PC-3 (cell line): ENCODE measurements at regions not wholly inside any gene's neighbourhood (a gene's known extent, or its start where the extent isn't known, plus 50 kb on each side); places are given as distances from the start of the nearest gene placed in this dataset.

Experiments
- ATAC-seq: fragments of 200-7000 bp; cut with Tn5 transposase; 2 replicates; pipeline ENCODE4 v1.9.1; 2020; ENCODE audit warnings: mild to moderate bottlenecking, moderate library complexity
- BruUV-seq: library from RNA; stranded (reverse); fragments of 400-500 nt; replicated peaks from 2 replicates; lab custom pipeline; 2021; lab: Mats Ljungman, UMichigan
- CTCF ChIA-PET: fragments of 300-600 bp; sonication (Branson Sonifier 250); formaldehyde crosslinking; loops from one replicate; lab custom pipeline; 2022; ENCODE audit warnings: antibody characterized with exemption; lab: Charles Lee
- POLR2A ChIA-PET: fragments of 300-600 bp; sonication (Branson Sonifier 250); formaldehyde crosslinking; loops from one replicate; lab custom pipeline; 2022; ENCODE audit warnings: antibody characterized with exemption; ENCODE audit not compliant: unreplicated experiment; lab: Charles Lee
- DNase-seq: peaks from one replicate; pipeline ENCODE4 v3.0.0-alpha.2; 2015
- H2AFZ ChIP-seq: fragments of 300-600 bp; sonication (generic); 2 replicates; pipeline ENCODE4 v1.6.0; 2016; ENCODE audit warnings: antibody characterized with exemption, low read length
- H3F3A ChIP-seq: fragments of 300-600 bp; sonication (generic); one replicate; pipeline ENCODE4 v1.6.0; 2017; ENCODE audit warnings: antibody characterized with exemption, low read length, control low read depth, mild to moderate bottlenecking; ENCODE audit not compliant: unreplicated experiment
- H3K27ac ChIP-seq: fragments of 300-600 bp; sonication (generic); 2 replicates; pipeline ENCODE4 v1.5.1; 2016; ENCODE audit warnings: mild to moderate bottlenecking, low read length
- H3K27me3 ChIP-seq: fragments of 300-600 bp; sonication (generic); 2 replicates; pipeline ENCODE4 v1.6.1; 2016; ENCODE audit warnings: low read length, mixed read lengths
- H3K36me3 ChIP-seq: fragments of 300-600 bp; sonication (generic); 2 replicates; pipeline ENCODE4 v1.6.1; 2016; ENCODE audit warnings: low read depth, mixed run types, low read length, mixed read lengths
- H3K4me1 ChIP-seq: fragments of 300-600 bp; sonication (generic); 2 replicates; pipeline ENCODE4 v1.5.1; 2016; ENCODE audit warnings: low read length; ENCODE audit not compliant: insufficient read depth
- H3K4me2 ChIP-seq: fragments of 300-600 bp; sonication (generic); 2 replicates; pipeline ENCODE4 v1.6.0; 2016; ENCODE audit warnings: low read length
- H3K4me3 ChIP-seq: fragments of 300-600 bp; sonication (generic); 2 replicates; pipeline ENCODE4 v1.5.1; 2016; ENCODE audit warnings: mild to moderate bottlenecking, low read length, mixed read lengths
- H3K79me2 ChIP-seq: fragments of 300-600 bp; sonication (generic); 2 replicates; pipeline ENCODE4 v1.6.1; 2017; ENCODE audit warnings: low read length, mixed read lengths
- H3K9ac ChIP-seq: fragments of 300-600 bp; sonication (generic); 2 replicates; pipeline ENCODE4 v1.6.0; 2016; ENCODE audit warnings: mild to moderate bottlenecking, low read length
- H3K9me2 ChIP-seq: fragments of 300-600 bp; sonication (generic); replicated peaks from 2 replicates; pipeline ENCODE4 v1.6.1; 2016; ENCODE audit warnings: mixed run types, low read length, mixed read lengths
- H3K9me3 ChIP-seq: fragments of 300-600 bp; sonication (generic); 2 replicates; pipeline ENCODE4 v1.6.1; 2016; ENCODE audit warnings: low read length, mixed read lengths
- H4K20me1 ChIP-seq: fragments of 300-600 bp; sonication (generic); 2 replicates; pipeline ENCODE4 v1.6.1; 2016; ENCODE audit warnings: low read length, mixed read lengths
- CTCF ChIP-seq: fragments of 300-600 bp; sonication (generic); conservative IDR thresholded peaks from 2 replicates; pipeline ENCODE4 v1.5.1; 2017; ENCODE audit warnings: antibody characterized with exemption, low read depth, mild to moderate bottlenecking, low read length
- EZH2 ChIP-seq: fragments of 300-600 bp; sonication (generic); IDR thresholded peaks from one replicate; pipeline ENCODE4 v1.6.1; 2017; ENCODE audit warnings: antibody characterized with exemption, mild to moderate bottlenecking, low read length; ENCODE audit not compliant: unreplicated experiment
- EZH2phosphoT487 ChIP-seq: fragments of 300-600 bp; sonication (generic); IDR thresholded peaks from 2 replicates; pipeline ENCODE4 v1.6.1; 2018; ENCODE audit warnings: mild to moderate bottlenecking, antibody characterized with exemption, low read length, borderline replicate concordance
- intact Hi-C: fragments of 100-400 bp; cut with micrococcal nuclease; formaldehyde crosslinking; loops from 2 replicates; pipeline ENCODE4 v1.9.0; 2023

GRCh38 chr2:12232876-12233275 is 483.9 kb upstream of the TRIB2 start:
- no peaks in the 10 kb centered on the region for H3K9me3 ChIP-seq
- no peaks in the 10 kb centered on the region for H3K79me2 ChIP-seq
- H3K36me3 ChIP-seq = no peaks in the 10 kb centered on the region
- ATAC-seq (no peak), DNase-seq (no peak)
- intact Hi-C loops = no loop called here
- no peak overlapping the region for H2AFZ ChIP-seq
- H3K4me2 ChIP-seq = no peak overlapping the region
- no peaks in the 10 kb centered on the region for H4K20me1 ChIP-seq
- ChIA-PET POLR2A (no interaction called here), CTCF (no interaction called here)
- no peaks in the 10 kb centered on the region for H3F3A ChIP-seq
- H3K27ac ChIP-seq = no peak overlapping the region
- no peaks in the 10 kb centered on the region for H3K9me2 ChIP-seq
- no peaks in the 10 kb centered on the region for H3K27me3 ChIP-seq
- H3K4me1 ChIP-seq = no peaks in the 10 kb centered on the region
- BruUV-seq = no TSS peak
- H3K9ac ChIP-seq = no peak overlapping the region
- TF ChIP-seq EZH2phosphoT487 = no peak
- TF ChIP-seq EZH2 = no peak
- no peak for TF ChIP-seq CTCF
- H3K4me3 ChIP-seq = no peak overlapping the region

GRCh38 chr2:12236136-12236844 is 480.4 kb upstream of the TRIB2 start:
- Histone ChIP-seq H3K4me3 (no peak overlapping the region), H3K79me2 (no peaks in the 10 kb centered on the region), H3K36me3 (no peaks in the 10 kb centered on the region), H3F3A (no peaks in the 10 kb centered on the region), H3K27ac (no peak overlapping the region), H2AFZ (no peak overlapping the region), H3K4me1 (no peaks in the 10 kb centered on the region), H3K4me2 (no peak overlapping the region), H3K27me3 (no peaks in the 10 kb centered on the region), H3K9me3 (no peaks in the 10 kb centered on the region), H3K9me2 (no peaks in the 10 kb centered on the region), H3K9ac (no peak overlapping the region), H4K20me1 (no peaks in the 10 kb centered on the region)
- BruUV-seq = no TSS peak
- TF ChIP-seq CTCF (no peak), EZH2phosphoT487 (no peak), EZH2 (no peak)
- CTCF ChIA-PET = no interaction called here
- no peak for DNase-seq
- POLR2A ChIA-PET = interaction anchor here (0.6 kb wide), 1 partner anchor 570 kb away, joined by 3 read pairs; no protein-coding TSS in a partner anchor
- intact Hi-C loops = no loop called here
- no peak for ATAC-seq

- intact Hi-C loops = no loop called here
- DNase-seq = no peak
- no peaks in the 10 kb centered on the region for H3K36me3 ChIP-seq
- CTCF ChIA-PET = no interaction called here
- POLR2A ChIA-PET = no interaction called here
- no peak overlapping the region for H3K9ac ChIP-seq
- no peak overlapping the region for H3K4me3 ChIP-seq
- BruUV-seq = no TSS peak
- H3K27me3 ChIP-seq = no peaks in the 10 kb centered on the region
- no peak overlapping the region for H3K4me2 ChIP-seq
- H3F3A ChIP-seq = no peaks in the 10 kb centered on the region
- no peaks in the 10 kb centered on the region for H3K9me2 ChIP-seq
- H4K20me1 ChIP-seq = no peaks in the 10 kb centered on the region
- no peak for TF ChIP-seq EZH2
- no peak for TF ChIP-seq CTCF
- TF ChIP-seq EZH2phosphoT487 = no peak
- ATAC-seq = no peak
- no peaks in the 10 kb centered on the region for H3K79me2 ChIP-seq
- H2AFZ ChIP-seq = no peak overlapping the region
- H3K4me1 ChIP-seq = no peaks in the 10 kb centered on the region
- H3K9me3 ChIP-seq = no peaks in the 10 kb centered on the region
- H3K27ac ChIP-seq = no peak overlapping the region
These were observed 476.5 kb upstream of the TRIB2 start for GRCh38 chr2:12240206-12240605.
